BLaER1 treated with 17β-estradiol and CSF1 and Interleukin-3, amounts not matched to agents 10 nM and 100 nM (cell line): ENCODE measurements at regions not wholly inside any gene's neighbourhood (a gene's known extent, or its start where the extent isn't known, plus 50 kb on each side); places are given as distances from the start of the nearest gene placed in this dataset.

Source experiments
- H3K27ac ChIP-seq, 11 experiments: shearing (Covaris generic); formaldehyde crosslinking; 2 replicates each; pipeline ENCODE4 v1.8.1; 2022
- H3K27me3 ChIP-seq, 11 experiments: shearing (Covaris generic); formaldehyde crosslinking; 2 replicates each; pipeline ENCODE4 v1.8.1; 2022
- H3K36me3 ChIP-seq, 11 experiments: shearing (Covaris generic); formaldehyde crosslinking; 2 replicates each; pipeline ENCODE4 v1.8.1; 2022
- H3K4me1 ChIP-seq, 10 experiments: shearing (Covaris generic); formaldehyde crosslinking; 2 replicates each; pipeline ENCODE4 v1.8.1; 2022
- H3K4me2 ChIP-seq, 11 experiments: shearing (Covaris generic); formaldehyde crosslinking; 2 replicates each; pipeline ENCODE4 v1.8.1; 2022
- H3K4me3 ChIP-seq, 10 experiments: shearing (Covaris generic); formaldehyde crosslinking; 2 replicates each; pipeline ENCODE4 v1.8.1; 2022
- H3K9ac ChIP-seq, 11 experiments: shearing (Covaris generic); formaldehyde crosslinking; 2 replicates each; pipeline ENCODE4 v1.8.1; 2022
- H3K9me3 ChIP-seq, 11 experiments: shearing (Covaris generic); formaldehyde crosslinking; replicated peaks in 1 of 11; 2 replicates each; pipeline ENCODE4 v1.8.1; 2022
- H4K20me1 ChIP-seq, 11 experiments: shearing (Covaris generic); formaldehyde crosslinking; 2 replicates each; pipeline ENCODE4 v1.8.1; 2022
- Cebpa-rat ChIP-seq, 11 experiments: shearing (Covaris generic); IDR thresholded peaks; 2 replicates each; pipeline ENCODE4 v1.8.1; 2022

DNA sequence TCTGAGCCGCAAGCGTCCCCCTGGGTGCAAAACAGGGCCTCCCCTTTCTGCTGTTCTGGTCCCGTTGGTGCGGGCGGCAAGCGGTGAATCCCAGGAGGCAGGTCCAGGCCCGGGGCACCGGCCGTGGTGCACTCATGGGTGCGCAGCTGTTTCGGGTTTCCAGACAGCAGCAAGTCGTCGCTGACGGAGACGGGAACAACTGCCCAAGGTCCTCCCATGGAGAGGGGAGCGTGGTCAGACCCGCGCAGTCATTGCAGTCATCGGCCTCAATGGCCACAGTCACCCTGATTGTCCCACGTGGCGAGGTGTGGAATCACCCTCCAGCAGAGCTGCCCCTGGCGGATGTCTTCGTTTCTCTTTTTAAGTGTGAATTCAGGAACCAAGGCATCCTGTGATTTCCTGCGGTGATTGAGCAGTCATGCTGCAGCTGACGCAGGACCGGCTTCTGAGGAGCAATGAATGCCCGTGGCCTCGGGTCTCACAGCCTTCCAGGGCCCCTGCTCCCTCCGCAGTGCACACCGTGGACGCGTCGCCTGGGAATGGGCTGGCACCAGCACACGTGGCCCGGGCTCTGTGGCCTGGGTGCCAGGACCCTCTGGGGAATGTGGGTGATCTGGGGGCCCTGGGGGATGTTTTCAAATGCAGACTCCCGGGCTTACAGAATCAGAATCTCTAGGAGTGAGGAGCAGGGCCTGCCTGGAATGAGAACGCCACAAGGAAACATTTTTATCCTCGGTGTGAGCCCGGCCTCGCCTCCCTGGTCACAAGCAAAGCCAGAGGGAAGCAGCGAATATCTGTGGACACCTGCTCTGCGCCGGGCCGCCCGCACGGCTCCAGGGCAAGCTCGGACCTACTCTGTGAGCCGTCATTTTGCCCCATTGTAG lies 244.2 kb upstream of the SALL3 start:
- no peaks in the 10 kb centered on the region for H3K27me3 ChIP-seq
- no peaks in the 10 kb centered on the region for H3K36me3 ChIP-seq

DNA sequence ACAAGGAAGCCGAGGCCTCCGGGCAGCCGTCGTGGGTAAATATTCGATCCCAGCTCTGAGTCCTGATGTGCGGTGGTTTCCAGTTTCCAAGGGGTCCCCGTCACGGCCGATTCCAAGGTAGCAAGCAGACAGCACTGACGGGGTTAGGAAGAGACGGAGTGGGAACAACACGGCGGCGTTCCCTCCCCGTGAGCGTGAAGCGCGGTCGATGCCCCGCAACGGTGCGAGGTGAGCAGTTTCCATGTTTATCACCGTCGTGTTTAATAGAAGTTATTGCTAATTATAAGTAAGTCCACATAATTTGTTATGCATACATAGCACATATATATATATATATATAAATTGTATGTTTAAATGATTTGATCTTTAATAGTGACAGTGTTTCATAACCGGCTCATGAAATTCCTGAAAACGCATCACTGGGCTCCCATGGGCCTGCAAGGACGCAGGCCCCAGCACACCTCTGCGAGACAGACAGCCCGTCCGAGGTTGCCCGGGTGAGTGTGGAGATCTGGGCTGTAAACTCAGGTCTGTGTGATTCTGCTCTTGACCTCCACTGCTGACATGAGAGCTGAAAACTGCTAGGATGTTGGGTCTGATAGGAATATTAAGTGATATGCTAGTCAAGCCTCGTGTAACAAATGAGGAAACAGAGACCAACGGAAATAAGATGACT lies 243.5 kb upstream of the SALL3 start:
- Histone ChIP-seq H3K9ac (no peak overlapping the region), H4K20me1 (no peaks in the 10 kb centered on the region; a peak in 1 of 22 replicates), H3K27ac (no peak overlapping the region), H3K9me3 (no peaks in the 10 kb centered on the region), H3K4me3 (no peak overlapping the region), H3K4me1 (peaks cover 0 to 7% (median 0%) of the 10 kb centered on the region in 10 experiments; a peak in 3 of 20 replicates), H3K27me3 (no peaks in the 10 kb centered on the region), H3K4me2 (no peak overlapping the region), H3K36me3 (no peaks in the 10 kb centered on the region)
- TF ChIP-seq Cebpa-rat (IDR thresholded peaks at IDR 0.05), result no peak

More for the DNA sequence above, 244.2 kb upstream of the SALL3 start:
- no peak overlapping the region for H3K27ac ChIP-seq
- TF ChIP-seq Cebpa-rat (IDR thresholded peaks at IDR 0.05), result no peak
- no peaks in the 10 kb centered on the region; a peak in 1 of 22 replicates for H4K20me1 ChIP-seq
- no peaks in the 10 kb centered on the region for H3K9me3 ChIP-seq
- peaks cover 0 to 7% (median 0%) of the 10 kb centered on the region in 10 experiments; a peak in 3 of 20 replicates for H3K4me1 ChIP-seq
- no peak overlapping the region for H3K9ac ChIP-seq
- H3K4me3 ChIP-seq, result no peak overlapping the region
- H3K4me2 ChIP-seq, result peak overlapping the region in 2 of 11 experiments; percentile 4 to 10; a peak in 1 of 22 replicates

DNA sequence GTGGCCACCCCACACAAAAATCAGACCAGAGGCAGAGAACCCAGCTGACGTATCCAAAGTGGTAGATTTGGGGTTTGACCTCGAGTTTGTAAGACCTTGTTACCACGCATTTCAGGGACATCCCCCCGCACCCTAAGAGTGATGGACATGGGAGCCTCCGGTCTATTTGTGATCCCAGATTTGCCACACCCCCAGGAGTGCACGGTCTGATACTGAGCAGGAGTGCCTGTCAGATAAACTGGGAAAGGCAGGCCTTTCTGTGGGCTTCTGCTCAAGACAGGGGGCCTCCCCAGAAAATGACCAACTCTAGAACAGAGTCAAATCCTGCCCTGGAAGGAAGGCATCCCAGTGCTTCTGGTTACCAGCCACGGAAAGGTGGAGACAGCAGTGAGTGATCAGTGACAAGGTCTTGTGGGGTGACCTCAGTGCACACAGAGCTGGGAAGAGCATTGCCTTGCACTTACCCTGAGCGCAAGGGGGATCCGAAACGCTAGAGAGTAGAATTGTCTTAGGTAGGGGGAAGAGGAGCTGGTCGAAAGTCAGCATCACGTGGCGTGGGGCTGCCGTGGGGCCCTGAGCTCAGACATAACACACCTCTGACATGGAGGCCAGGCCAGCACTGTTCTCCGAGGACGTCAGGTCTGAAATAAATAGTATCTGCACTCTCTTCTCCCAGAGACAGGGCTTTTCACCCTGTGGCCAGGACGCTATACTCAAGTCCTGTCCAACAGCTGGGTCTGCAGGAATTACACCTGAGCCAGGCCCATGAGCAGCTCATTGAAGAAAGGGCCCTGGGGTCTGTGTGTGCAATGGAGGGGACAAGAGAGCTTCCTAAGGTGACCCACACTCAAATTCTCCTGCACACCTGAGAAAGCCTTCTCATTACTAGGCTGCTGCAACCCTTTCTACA lies 242.4 kb upstream of the SALL3 start:
- Histone ChIP-seq H3K4me3 (no peak overlapping the region), H3K27ac (no peak overlapping the region), H3K36me3 (no peaks in the 10 kb centered on the region), H3K4me2 (no peak overlapping the region), H3K27me3 (no peaks in the 10 kb centered on the region), H4K20me1 (no peaks in the 10 kb centered on the region; a peak in 1 of 22 replicates), H3K9me3 (no peaks in the 10 kb centered on the region), H3K4me1 (peaks cover 0 to 7% (median 0%) of the 10 kb centered on the region in 10 experiments; a peak in 3 of 20 replicates), H3K9ac (no peak overlapping the region)
- TF ChIP-seq Cebpa-rat (IDR thresholded peaks at IDR 0.05), result no peak

DNA sequence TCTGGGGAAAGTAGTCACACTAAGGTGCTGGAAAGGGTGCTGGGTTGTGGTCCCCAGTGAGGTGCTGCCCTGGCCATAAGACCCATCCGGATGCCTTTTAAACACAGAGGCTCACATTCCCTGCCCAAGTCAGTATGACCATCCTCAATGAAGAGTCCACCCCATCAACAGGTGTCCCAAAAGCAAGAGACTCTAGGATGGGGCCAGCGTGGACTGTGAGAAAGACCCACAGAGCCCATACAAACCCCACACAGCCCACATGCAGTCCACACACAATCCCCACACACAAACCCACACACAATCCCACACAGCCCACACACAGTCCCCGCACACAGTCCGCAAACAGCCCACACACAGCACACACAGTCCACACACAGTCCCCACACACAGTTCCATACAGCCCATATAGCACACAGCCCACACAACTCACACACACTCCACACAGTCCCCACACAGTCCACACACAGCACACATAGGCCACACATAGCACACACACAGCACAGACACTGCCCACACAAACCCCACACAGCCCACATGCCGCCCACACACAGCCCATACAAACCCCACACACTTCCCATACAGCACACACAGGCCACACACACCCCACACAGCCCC lies 241.4 kb upstream of the SALL3 start:
- Histone ChIP-seq H3K4me1 (peaks cover 0 to 7% (median 0%) of the 10 kb centered on the region in 10 experiments; a peak in 3 of 20 replicates), H3K9me3 (no peaks in the 10 kb centered on the region), H3K4me3 (no peak overlapping the region), H3K36me3 (no peaks in the 10 kb centered on the region), H3K27me3 (no peaks in the 10 kb centered on the region), H3K4me2 (no peak overlapping the region), H3K27ac (no peak overlapping the region), H4K20me1 (no peaks in the 10 kb centered on the region), H3K9ac (no peak overlapping the region)
- no peak for TF ChIP-seq Cebpa-rat (IDR thresholded peaks at IDR 0.05)

DNA sequence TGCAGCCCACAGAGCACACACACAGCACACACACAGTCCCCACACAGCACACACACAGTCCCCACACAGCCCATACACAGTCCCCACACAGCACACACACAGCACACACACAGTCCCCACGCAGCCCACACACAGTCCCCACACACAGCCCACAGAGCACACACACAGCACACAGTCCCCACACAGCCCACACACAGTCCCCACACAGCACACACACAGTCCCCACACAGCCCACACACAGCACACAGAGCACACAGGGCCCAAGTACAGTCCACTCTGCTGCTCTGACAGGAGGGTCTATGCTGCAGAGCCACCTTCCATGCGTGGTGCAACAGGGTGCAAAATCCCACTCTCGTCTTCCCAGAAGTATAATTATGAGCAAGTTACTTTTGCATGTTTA lies 240.5 kb upstream of the SALL3 start:
- H3K27ac ChIP-seq, result no peak overlapping the region
- no peak overlapping the region for H3K9ac ChIP-seq
- H3K4me1 ChIP-seq, result peaks cover 0 to 7% (median 0%) of the 10 kb centered on the region in 10 experiments; a peak in 3 of 20 replicates
- H3K4me2 ChIP-seq, result no peak overlapping the region
- H3K36me3 ChIP-seq, result no peaks in the 10 kb centered on the region
- TF ChIP-seq Cebpa-rat (IDR thresholded peaks at IDR 0.05), result no peak
- no peaks in the 10 kb centered on the region for H4K20me1 ChIP-seq
- no peak overlapping the region for H3K4me3 ChIP-seq
- no peaks in the 10 kb centered on the region for H3K27me3 ChIP-seq
- no peaks in the 10 kb centered on the region for H3K9me3 ChIP-seq

DNA sequence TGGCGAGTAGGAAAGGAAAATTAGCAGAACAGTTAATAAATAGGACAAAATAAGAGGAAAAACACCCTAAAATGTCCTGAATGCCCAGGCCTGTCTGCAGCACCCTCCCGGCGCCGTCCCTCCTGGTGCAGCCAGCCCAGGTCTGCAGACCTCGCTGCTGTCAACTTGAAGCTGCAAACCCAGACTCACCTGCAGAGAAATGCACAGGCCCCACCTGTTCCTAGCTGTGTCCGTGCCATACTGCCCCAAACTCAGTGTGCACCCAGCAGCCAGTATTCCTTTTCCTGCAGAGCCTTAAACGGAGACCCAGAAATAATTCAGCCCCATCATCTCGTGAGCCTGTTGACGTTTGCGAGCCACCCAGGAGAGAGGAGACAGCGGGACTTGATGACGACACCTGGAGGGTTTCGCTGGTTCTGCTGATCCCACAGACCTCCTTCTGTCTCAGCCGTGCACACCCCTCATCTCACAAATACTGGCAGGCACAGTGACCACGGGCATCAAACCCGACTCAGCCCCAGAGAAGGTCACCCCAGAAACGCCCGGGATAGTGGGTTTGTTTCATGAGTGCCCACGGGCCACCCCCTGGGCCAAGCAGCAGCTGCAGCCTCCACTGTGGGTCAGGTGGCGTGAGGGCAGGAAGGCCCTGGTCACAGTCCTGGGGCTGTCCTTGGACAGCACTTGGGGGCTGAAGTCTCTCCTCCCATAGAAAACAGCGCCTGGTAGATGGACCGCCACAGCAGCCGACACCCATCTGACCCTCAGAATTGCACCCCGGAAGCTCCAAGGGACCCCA lies 239.5 kb upstream of the SALL3 start:
- TF ChIP-seq Cebpa-rat (IDR thresholded peaks at IDR 0.05), result no peak
- Histone ChIP-seq H3K36me3 (no peaks in the 10 kb centered on the region), H3K4me1 (peaks cover 0 to 5% (median 0%) of the 10 kb centered on the region in 10 experiments; a peak in 3 of 20 replicates), H3K9ac (no peak overlapping the region), H3K4me3 (no peak overlapping the region), H3K9me3 (no peaks in the 10 kb centered on the region), H3K27ac (no peak overlapping the region), H3K27me3 (no peaks in the 10 kb centered on the region), H3K4me2 (no peak overlapping the region), H4K20me1 (no peaks in the 10 kb centered on the region)

DNA sequence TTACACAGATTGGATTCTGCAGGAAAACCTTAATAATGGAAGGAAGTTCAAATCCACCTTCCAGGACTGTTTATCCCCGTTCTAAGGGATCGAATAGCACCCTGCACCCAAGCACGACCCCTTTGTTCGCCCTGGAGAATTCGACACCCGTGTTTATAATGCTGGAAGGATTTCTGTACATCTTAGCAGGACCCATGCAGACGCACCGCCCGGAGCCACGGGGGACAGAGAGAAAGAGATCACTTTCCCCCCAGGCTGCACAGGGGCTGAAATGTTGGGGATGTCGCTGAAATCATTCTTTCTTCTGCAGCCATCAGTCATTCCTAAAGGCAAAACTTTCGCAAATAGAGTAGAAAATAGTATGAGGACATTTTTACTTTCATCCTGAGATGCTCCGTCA lies 238.7 kb upstream of the SALL3 start:
- Histone ChIP-seq H3K9me3 (no peaks in the 10 kb centered on the region), H3K4me2 (no peak overlapping the region), H4K20me1 (no peaks in the 10 kb centered on the region), H3K27ac (no peak overlapping the region), H3K36me3 (no peaks in the 10 kb centered on the region), H3K9ac (no peak overlapping the region), H3K4me1 (no peaks in the 10 kb centered on the region), H3K27me3 (no peaks in the 10 kb centered on the region), H3K4me3 (no peak overlapping the region)
- TF ChIP-seq Cebpa-rat (IDR thresholded peaks at IDR 0.05), result no peak
